AG04450 (cell line): ENCODE measurements at regions not wholly inside any gene's neighbourhood (a gene's known extent, or its start where the extent isn't known, plus 50 kb on each side); places are given as distances from the start of the nearest gene placed in this dataset.

Source experiments
- CTCF ChIA-PET: fragments of 300-600, 350-600 bp; formaldehyde crosslinking; extraction: SDS; loops from one replicate; lab custom pipeline; 2022; ENCODE audit warnings: antibody characterized with exemption, inconsistent platforms; lab: Charles Lee
- POLR2A ChIA-PET: fragments of 350-600 bp; formaldehyde crosslinking; extraction: SDS; loops from one replicate; lab custom pipeline; 2021; ENCODE audit warnings: antibody characterized with exemption, inconsistent platforms; lab: Yijun Ruan, JAX
- DNase-seq: peaks from one replicate; pipeline ENCODE4 v3.0.0-alpha.2; 2011; ENCODE audit warnings: low read depth, low spot score
- H3K27ac ChIP-seq: one replicate; pipeline ENCODE4 v1.5.1; 2012; ENCODE audit warnings: low read depth, low read length, control low read depth
- H3K27me3 ChIP-seq: one replicate; pipeline ENCODE4 v1.6.0; 2012; ENCODE audit warnings: low read length; ENCODE audit not compliant: control insufficient read depth, insufficient read depth
- H3K4me3 ChIP-seq: 2 replicates; pipeline ENCODE4 v1.5.1; 2011; ENCODE audit warnings: mild to moderate bottlenecking, low read depth, low read length, control low read depth
- H3K9me3 ChIP-seq: 2 replicates; pipeline ENCODE4 v1.5.1; 2012; ENCODE audit warnings: low read length; ENCODE audit not compliant: control insufficient read depth, insufficient read depth
- CTCF ChIP-seq: IDR thresholded peaks from 2 replicates; pipeline ENCODE4 v1.5.1; 2011; ENCODE audit warnings: low read depth, low read length, control low read depth, inconsistent platforms

GRCh38 chr6:168864541-168865460 lies 388.8 kb downstream of the THBS2 start:
- ChIA-PET CTCF (no interaction called here), POLR2A (no interaction called here)
- no peak for TF ChIP-seq CTCF
- Histone ChIP-seq H3K4me3 (no peak overlapping the region), H3K27ac (no peak overlapping the region), H3K27me3 (no peaks in the 10 kb centered on the region), H3K9me3 (peaks cover 32% of the 10 kb centered on the region)
- DNase-seq: no peak

- Histone ChIP-seq H3K9me3 (peaks cover 32% of the 10 kb centered on the region), H3K27ac (no peak overlapping the region), H3K4me3 (no peak overlapping the region), H3K27me3 (no peaks in the 10 kb centered on the region)
- no peak for DNase-seq
- ChIA-PET POLR2A (no interaction called here), CTCF (no interaction called here)
- no peak for TF ChIP-seq CTCF
Observed at GRCh38 chr6:168863467-168863866, 390.2 kb downstream of the THBS2 start.

GRCh38 chr6:168862346-168862980 lies 391.2 kb downstream of the THBS2 start:
- ChIA-PET POLR2A (no interaction called here), CTCF (no interaction called here)
- no peak overlapping the region for H3K4me3 ChIP-seq
- DNase-seq: no peak
- H3K27me3 ChIP-seq: no peaks in the 10 kb centered on the region
- peaks cover 29% of the 10 kb centered on the region for H3K9me3 ChIP-seq
- H3K27ac ChIP-seq: no peak overlapping the region
- no peak for TF ChIP-seq CTCF

- DNase-seq: no peak
- TF ChIP-seq CTCF: no peak
- Histone ChIP-seq H3K27ac (no peak overlapping the region), H3K9me3 (peaks cover 21% of the 10 kb centered on the region), H3K27me3 (no peaks in the 10 kb centered on the region), H3K4me3 (no peak overlapping the region)
- POLR2A ChIA-PET: no interaction called here
- CTCF ChIA-PET: no interaction called here
Observed at GRCh38 chr6:168860987-168861386, 392.7 kb downstream of the THBS2 start.

- Histone ChIP-seq H3K9me3 (peaks cover 21% of the 10 kb centered on the region), H3K27ac (no peak overlapping the region), H3K4me3 (no peak overlapping the region), H3K27me3 (no peaks in the 10 kb centered on the region)
- CTCF ChIA-PET: no interaction called here
- POLR2A ChIA-PET: no interaction called here
- no peak for DNase-seq
- TF ChIP-seq CTCF: no peak
Observed at GRCh38 chr6:168860341-168860740, 393.3 kb downstream of the THBS2 start.
